H9 (cell line): ENCODE measurements at regions not wholly inside any gene's neighbourhood (a gene's known extent, or its start where the extent isn't known, plus 50 kb on each side); places are given as distances from the start of the nearest gene placed in this dataset.

Experiments
- DNase-seq: peaks from one replicate; pipeline ENCODE4 v3.0.0-alpha.2; 2017
- H2AFZ ChIP-seq: one replicate; pipeline ENCODE4 v1.6.1; 2013; ENCODE audit warnings: mild to moderate bottlenecking, low read length, control low read depth, moderate library complexity
- H2AK5ac ChIP-seq: 2 replicates; pipeline ENCODE4 v1.6.1; 2013; ENCODE audit warnings: low read length, control low read depth, mixed read lengths; ENCODE audit not compliant: insufficient read length
- H2BK120ac ChIP-seq: one replicate; pipeline ENCODE4 v1.6.1; 2013; ENCODE audit warnings: low read depth, mild to moderate bottlenecking, low read length, control low read depth, inconsistent platforms; ENCODE audit not compliant: poor library complexity, severe bottlenecking
- H2BK12ac ChIP-seq: 2 replicates; pipeline ENCODE4 v1.6.1; 2013; ENCODE audit warnings: low read length, control low read depth, mixed read lengths, low read depth; ENCODE audit not compliant: insufficient read length
- H2BK15ac ChIP-seq: 2 replicates; pipeline ENCODE4 v1.6.1; 2013; ENCODE audit warnings: low read depth, low read length, control low read depth
- H2BK20ac ChIP-seq: one replicate; pipeline ENCODE4 v1.6.1; 2013; ENCODE audit warnings: low read depth, mild to moderate bottlenecking, low read length, control low read depth, inconsistent platforms; ENCODE audit not compliant: poor library complexity, severe bottlenecking
- H2BK5ac ChIP-seq: 2 replicates; pipeline ENCODE4 v1.6.1; 2013; ENCODE audit warnings: low read length, control low read depth, mixed read lengths; ENCODE audit not compliant: insufficient read length
- H3K14ac ChIP-seq: 2 replicates; pipeline ENCODE4 v1.6.1; 2013; ENCODE audit warnings: low read length, control low read depth; ENCODE audit not compliant: insufficient read depth
- H3K18ac ChIP-seq: 2 replicates; pipeline ENCODE4 v1.6.1; 2013; ENCODE audit warnings: low read depth, mild to moderate bottlenecking, mixed read lengths, low read length, control low read depth; ENCODE audit not compliant: insufficient read length
- H3K23ac ChIP-seq: 2 replicates; pipeline ENCODE4 v1.6.1; 2013; ENCODE audit warnings: low read length, control low read depth, mixed read lengths, low read depth; ENCODE audit not compliant: insufficient read length
- H3K23me2 ChIP-seq: 2 replicates; pipeline ENCODE4 v1.6.1; 2013; ENCODE audit warnings: low read depth, mild to moderate bottlenecking, mixed read lengths, low read length, control low read depth; ENCODE audit not compliant: insufficient read length, poor library complexity, severe bottlenecking
- H3K27ac ChIP-seq: 2 replicates; pipeline ENCODE4 v1.5.1; 2013; ENCODE audit warnings: low read length, control low read depth, mixed read lengths, low read depth; ENCODE audit not compliant: insufficient read length
- H3K27me3 ChIP-seq: 2 replicates; pipeline ENCODE4 v1.6.1; 2013; ENCODE audit warnings: low read length, control low read depth, inconsistent platforms; ENCODE audit not compliant: insufficient read depth
- H3K4ac ChIP-seq: 2 replicates; pipeline ENCODE4 v1.6.1; 2013; ENCODE audit warnings: low read depth, mild to moderate bottlenecking, control low read depth, inconsistent platforms, low read length, moderate library complexity
- H3K4me1 ChIP-seq: 2 replicates; pipeline ENCODE4 v1.6.1; 2013; ENCODE audit warnings: low read length, control low read depth, inconsistent platforms; ENCODE audit not compliant: insufficient read depth
- H3K4me2 ChIP-seq: 2 replicates; pipeline ENCODE4 v1.6.1; 2013; ENCODE audit warnings: low read length, control low read depth, mixed read lengths; ENCODE audit not compliant: insufficient read length, insufficient read depth
- H3K56ac ChIP-seq: 2 replicates; pipeline ENCODE4 v1.6.1; 2013; ENCODE audit warnings: low read depth, mild to moderate bottlenecking, mixed read lengths, low read length, control low read depth; ENCODE audit not compliant: insufficient read length
- H3K79me1 ChIP-seq: 2 replicates; pipeline ENCODE4 v1.6.1; 2013; ENCODE audit warnings: low read depth, mild to moderate bottlenecking, moderate library complexity, low read length, control low read depth, inconsistent platforms; ENCODE audit not compliant: insufficient read depth, poor library complexity, severe bottlenecking
- H3K79me2 ChIP-seq: 2 replicates; pipeline ENCODE4 v1.6.1; 2013; ENCODE audit warnings: low read length, control low read depth, inconsistent platforms; ENCODE audit not compliant: insufficient read depth
- H3K9ac ChIP-seq: 2 replicates; pipeline ENCODE4 v1.6.1; 2013; ENCODE audit warnings: low read length, control low read depth, mixed read lengths; ENCODE audit not compliant: insufficient read length; ENCODE audit errors: extremely low read depth
- H3K9me3 ChIP-seq: one replicate; pipeline ENCODE4 v1.6.1; 2013; ENCODE audit warnings: low read depth, low read length, inconsistent platforms; ENCODE audit not compliant: control insufficient read depth
- H3T11ph ChIP-seq: one replicate; pipeline ENCODE4 v1.6.1; 2013; ENCODE audit warnings: mild to moderate bottlenecking, low read length, control low read depth, inconsistent platforms
- H4K20me1 ChIP-seq: one replicate; pipeline ENCODE4 v1.6.1; 2013; ENCODE audit not compliant: control insufficient read depth, insufficient read length, insufficient read depth
- H4K5ac ChIP-seq: 2 replicates; pipeline ENCODE4 v1.6.1; 2013; ENCODE audit warnings: low read depth, mild to moderate bottlenecking, mixed read lengths, low read length, control low read depth; ENCODE audit not compliant: insufficient read length
- H4K8ac ChIP-seq: replicated peaks from 2 replicates; pipeline ENCODE4 v1.6.1; 2013; ENCODE audit warnings: low read length, control low read depth, mixed read lengths, low read depth; ENCODE audit not compliant: insufficient read length
- H4K91ac ChIP-seq: 2 replicates; pipeline ENCODE4 v1.6.1; 2013; ENCODE audit warnings: low read depth, mild to moderate bottlenecking, moderate library complexity, mixed read lengths, low read length, control low read depth; ENCODE audit not compliant: insufficient read length
- H3K27ac Mint-ChIP-seq, 3 experiments: 2 replicates in 2 of 3; 3 replicates in 1 of 3; pipeline ENCODE4 v1.8.0; 2020 to 2021; ENCODE audit warnings: mixed read lengths in 3 of 3, mild to moderate bottlenecking in 1 of 3, moderate library complexity in 1 of 3
- H3K27me3 Mint-ChIP-seq: 2 replicates; pipeline ENCODE4 v1.8.0; 2021; ENCODE audit warnings: low read depth, mild to moderate bottlenecking, moderate library complexity, mixed read lengths
- H3K36me3 Mint-ChIP-seq, 3 experiments: 2 replicates in 2 of 3; 3 replicates in 1 of 3; pipeline ENCODE4 v1.8.0; 2020 to 2021; ENCODE audit warnings: low read depth in 3 of 3, mixed read lengths in 3 of 3; ENCODE audit not compliant: insufficient read depth in 1 of 3
- H3K4me1 Mint-ChIP-seq, 2 experiments: 2 replicates each; pipeline ENCODE4 v1.8.0; 2020; ENCODE audit warnings: mixed read lengths in 2 of 2
- H3K4me3 Mint-ChIP-seq, 2 experiments: 2 replicates in 1 of 2; 3 replicates in 1 of 2; pipeline ENCODE4 v1.8.0; 2020 to 2021; ENCODE audit warnings: mild to moderate bottlenecking in 2 of 2, mixed read lengths in 2 of 2, moderate library complexity in 1 of 2
- H3K9me3 Mint-ChIP-seq, 2 experiments: 2 replicates in 1 of 2; 3 replicates in 1 of 2; pipeline ENCODE4 v1.8.0; 2020; ENCODE audit warnings: mild to moderate bottlenecking in 2 of 2, mixed read lengths in 2 of 2, moderate library complexity in 1 of 2
- WGBS: extraction: QIAGEN DNeasy Blood & Tissue Kit; methylation state at CpG from one replicate; pipeline ENCODE4 v1.1.7; 2013; ENCODE audit warnings: missing lambda C conversion rate, low lambda C conversion rate, mixed read lengths; ENCODE audit not compliant: insufficient read length; ENCODE audit errors: extremely low coverage; 5-methylcytosine and 5-hydroxymethylcytosine counted together
- TF ChIP-seq, protein P1 (sequence below): fragments of 200-600 bp; sonication (generic); conservative IDR thresholded peaks from 3 replicates; pipeline ENCODE4 v1.8.0; 2021; ENCODE audit warnings: antibody characterized with exemption, mild to moderate bottlenecking

DNA sequence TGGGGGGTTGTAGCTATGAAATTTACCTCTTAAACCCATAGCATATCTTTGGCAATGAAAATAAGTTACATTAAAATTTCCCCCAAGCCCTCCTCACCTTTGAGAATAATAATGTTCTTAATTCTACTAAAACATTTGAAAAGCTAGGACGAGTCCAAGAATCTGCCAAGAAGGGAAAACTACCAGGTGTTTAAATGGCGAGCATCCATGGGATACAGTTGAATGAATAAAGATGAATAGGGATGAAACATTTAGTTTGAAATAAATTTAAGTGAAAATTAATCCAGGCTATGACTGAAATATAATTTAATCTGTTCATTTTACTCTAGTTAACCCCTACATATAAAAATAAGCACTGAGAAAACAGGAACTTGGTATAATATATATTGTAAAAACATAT lies 536.7 kb downstream of the FLRT2 start:
- H4K5ac ChIP-seq = no peak overlapping the region
- H3K4ac ChIP-seq = no peak overlapping the region
- no peak overlapping the region for H3K4me2 ChIP-seq
- no peaks in the 10 kb centered on the region for H3K79me1 ChIP-seq
- H4K91ac ChIP-seq = no peak overlapping the region
- no peak overlapping the region for H3K4me3 Mint-ChIP-seq
- no peak for DNase-seq
- H3K9ac ChIP-seq = no peak overlapping the region
- H4K20me1 ChIP-seq = no peaks in the 10 kb centered on the region
- no peak overlapping the region for H3K23ac ChIP-seq
- no peak overlapping the region for H2BK120ac ChIP-seq
- H3K23me2 ChIP-seq = no peaks in the 10 kb centered on the region
- H3K27me3 Mint-ChIP-seq = no peaks in the 10 kb centered on the region; the same call in 1 of the 2 replicates
- H3K79me2 ChIP-seq = no peaks in the 10 kb centered on the region
- no peak overlapping the region for H2BK5ac ChIP-seq
- H2BK12ac ChIP-seq = no peak overlapping the region
- H3K9me3 ChIP-seq = no peaks in the 10 kb centered on the region
- H3K9me3 Mint-ChIP-seq = peaks cover 0 to 4% of the 10 kb centered on the region in 2 experiments; a peak in 3 of 5 replicates
- H2BK20ac ChIP-seq = no peak overlapping the region
- no peak overlapping the region for H2BK15ac ChIP-seq
- H4K8ac ChIP-seq = no peak overlapping the region
- no peaks in the 10 kb centered on the region for H3K4me1 Mint-ChIP-seq
- no peak overlapping the region for H3K27ac Mint-ChIP-seq
- no peak overlapping the region for H2AK5ac ChIP-seq
- no peaks in the 10 kb centered on the region for H3K4me1 ChIP-seq
- H3K36me3 Mint-ChIP-seq = peaks cover 0 to 2% (median 0%) of the 10 kb centered on the region in 3 experiments; a peak in 1 of 7 replicates
- H3K56ac ChIP-seq = no peak overlapping the region
- no peak overlapping the region for H3T11ph ChIP-seq
- WGBS = no CpG with 5 or more reads among the region's 2 CpGs
- no peak overlapping the region for H3K18ac ChIP-seq
- H2AFZ ChIP-seq = no peak overlapping the region
- H3K27me3 ChIP-seq = no peaks in the 10 kb centered on the region
- no peak overlapping the region for H3K27ac ChIP-seq
- no peak overlapping the region for H3K14ac ChIP-seq
- TF ChIP-seq, protein P1, sequence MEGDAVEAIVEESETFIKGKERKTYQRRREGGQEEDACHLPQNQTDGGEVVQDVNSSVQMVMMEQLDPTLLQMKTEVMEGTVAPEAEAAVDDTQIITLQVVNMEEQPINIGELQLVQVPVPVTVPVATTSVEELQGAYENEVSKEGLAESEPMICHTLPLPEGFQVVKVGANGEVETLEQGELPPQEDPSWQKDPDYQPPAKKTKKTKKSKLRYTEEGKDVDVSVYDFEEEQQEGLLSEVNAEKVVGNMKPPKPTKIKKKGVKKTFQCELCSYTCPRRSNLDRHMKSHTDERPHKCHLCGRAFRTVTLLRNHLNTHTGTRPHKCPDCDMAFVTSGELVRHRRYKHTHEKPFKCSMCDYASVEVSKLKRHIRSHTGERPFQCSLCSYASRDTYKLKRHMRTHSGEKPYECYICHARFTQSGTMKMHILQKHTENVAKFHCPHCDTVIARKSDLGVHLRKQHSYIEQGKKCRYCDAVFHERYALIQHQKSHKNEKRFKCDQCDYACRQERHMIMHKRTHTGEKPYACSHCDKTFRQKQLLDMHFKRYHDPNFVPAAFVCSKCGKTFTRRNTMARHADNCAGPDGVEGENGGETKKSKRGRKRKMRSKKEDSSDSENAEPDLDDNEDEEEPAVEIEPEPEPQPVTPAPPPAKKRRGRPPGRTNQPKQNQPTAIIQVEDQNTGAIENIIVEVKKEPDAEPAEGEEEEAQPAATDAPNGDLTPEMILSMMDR = no peak
